Lower lobe of right lung (tissue), 2 donors: ENCODE measurements at regions not wholly inside any gene's neighbourhood (a gene's known extent, or its start where the extent isn't known, plus 50 kb on each side); places are given as distances from the start of the nearest gene placed in this dataset.
"Not testable (repeated sequence)": the region's sequence is repeated elsewhere in the genome, so short reads cannot be mapped to it uniquely, and the experiment has no call there.

Source experiments
- ATAC-seq, 2 donors: fragments of 200-7000 bp; cut with Tn5 transposase; one replicate each; pipeline ENCODE4 v1.9.1; 2020 to 2022; ENCODE audit warnings: mild to moderate bottlenecking in 2 of 2, moderate library complexity in 2 of 2
- DNase-seq: peaks from one replicate; pipeline ENCODE4 v3.0.0-alpha.2; 2020
- H3K27ac ChIP-seq: fragments of 200-600 bp; one replicate; pipeline ENCODE4 v1.8.0; 2022
- H3K27me3 ChIP-seq: fragments of 200-600 bp; one replicate; pipeline ENCODE4 v1.8.0; 2022; ENCODE audit warnings: low read depth
- H3K36me3 ChIP-seq: fragments of 200-600 bp; one replicate; pipeline ENCODE4 v1.8.0; 2022; ENCODE audit warnings: mild to moderate bottlenecking
- H3K4me1 ChIP-seq: fragments of 200-600 bp; one replicate; pipeline ENCODE4 v1.8.0; 2022
- H3K4me3 ChIP-seq: fragments of 200-600 bp; one replicate; pipeline ENCODE4 v1.8.0; 2022; ENCODE audit warnings: mild to moderate bottlenecking
- H3K9me3 ChIP-seq: fragments of 200-600 bp; one replicate; pipeline ENCODE4 v1.8.0; 2022
- intact Hi-C: fragments of 100-400 bp; cut with DNase I; formaldehyde crosslinking; loops from one replicate; pipeline ENCODE4 v1.11.0; 2022
- TF ChIP-seq, protein P1 (sequence below): fragments of 200-600 bp; IDR thresholded peaks from one replicate; pipeline ENCODE4 v1.8.0; 2022; ENCODE audit warnings: antibody characterized with exemption, mild to moderate bottlenecking
- donor health status: DM: no; HTN: yes; CAD: no; lungs with severe emphysema.

DNA sequence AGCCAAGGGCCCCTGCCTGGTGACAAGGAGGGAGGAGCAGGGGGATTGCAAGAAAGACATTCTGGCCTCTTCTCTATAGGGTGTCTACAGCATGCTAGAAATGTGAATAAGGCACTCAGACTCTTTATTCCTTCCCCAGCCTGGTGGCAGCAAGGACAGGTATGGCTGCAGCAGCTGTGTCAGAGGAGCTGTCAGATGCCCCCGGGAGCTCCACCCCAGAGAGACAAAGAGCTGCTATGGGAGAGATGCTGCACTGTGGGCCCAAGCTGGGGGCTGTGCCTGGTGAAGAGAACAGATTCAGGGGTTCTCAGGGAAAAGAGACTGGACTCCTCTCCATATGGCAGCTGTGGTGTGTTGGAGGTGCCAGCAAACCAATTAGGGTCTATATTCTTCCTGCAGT lies 1063.3 kb downstream of the OLFM4 start:
- Histone ChIP-seq H3K4me1 (no peaks in the 10 kb centered on the region), H3K4me3 (no peak overlapping the region), H3K9me3 (no peaks in the 10 kb centered on the region), H3K36me3 (no peaks in the 10 kb centered on the region), H3K27ac (no peak overlapping the region), H3K27me3 (no peaks in the 10 kb centered on the region)
- DNase-seq = no peak
- intact Hi-C loops = no loop called here
- TF ChIP-seq, protein P1, sequence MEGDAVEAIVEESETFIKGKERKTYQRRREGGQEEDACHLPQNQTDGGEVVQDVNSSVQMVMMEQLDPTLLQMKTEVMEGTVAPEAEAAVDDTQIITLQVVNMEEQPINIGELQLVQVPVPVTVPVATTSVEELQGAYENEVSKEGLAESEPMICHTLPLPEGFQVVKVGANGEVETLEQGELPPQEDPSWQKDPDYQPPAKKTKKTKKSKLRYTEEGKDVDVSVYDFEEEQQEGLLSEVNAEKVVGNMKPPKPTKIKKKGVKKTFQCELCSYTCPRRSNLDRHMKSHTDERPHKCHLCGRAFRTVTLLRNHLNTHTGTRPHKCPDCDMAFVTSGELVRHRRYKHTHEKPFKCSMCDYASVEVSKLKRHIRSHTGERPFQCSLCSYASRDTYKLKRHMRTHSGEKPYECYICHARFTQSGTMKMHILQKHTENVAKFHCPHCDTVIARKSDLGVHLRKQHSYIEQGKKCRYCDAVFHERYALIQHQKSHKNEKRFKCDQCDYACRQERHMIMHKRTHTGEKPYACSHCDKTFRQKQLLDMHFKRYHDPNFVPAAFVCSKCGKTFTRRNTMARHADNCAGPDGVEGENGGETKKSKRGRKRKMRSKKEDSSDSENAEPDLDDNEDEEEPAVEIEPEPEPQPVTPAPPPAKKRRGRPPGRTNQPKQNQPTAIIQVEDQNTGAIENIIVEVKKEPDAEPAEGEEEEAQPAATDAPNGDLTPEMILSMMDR = no peak
- no peak for ATAC-seq

DNA sequence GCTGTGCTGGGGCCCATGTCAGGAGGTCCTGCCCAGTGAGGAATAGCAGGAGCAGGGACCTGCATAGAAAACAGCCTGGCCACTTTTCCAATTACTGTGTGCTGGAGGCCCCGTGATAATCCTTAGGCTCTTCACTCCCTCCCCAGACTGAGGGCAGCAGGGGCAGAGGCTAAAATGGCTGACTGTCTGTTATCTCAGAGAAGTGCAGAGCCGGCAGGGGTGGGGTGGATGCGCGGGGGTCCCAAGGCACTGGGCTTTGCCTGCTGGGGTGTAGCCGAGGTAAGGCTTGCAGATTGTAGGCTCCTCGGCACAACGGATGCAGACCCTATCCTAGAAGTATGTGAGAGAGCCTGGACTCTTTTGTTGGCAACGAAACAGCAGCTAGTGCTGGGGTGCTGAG lies 1064.1 kb downstream of the OLFM4 start:
- Histone ChIP-seq H3K4me3 (no peak overlapping the region), H3K9me3 (no peaks in the 10 kb centered on the region), H3K27ac (no peak overlapping the region), H3K27me3 (no peaks in the 10 kb centered on the region), H3K36me3 (no peaks in the 10 kb centered on the region), H3K4me1 (no peaks in the 10 kb centered on the region)
- TF ChIP-seq, protein P1 = no peak
- intact Hi-C loops = no loop called here
- DNase-seq = no peak
- no peak for ATAC-seq

DNA sequence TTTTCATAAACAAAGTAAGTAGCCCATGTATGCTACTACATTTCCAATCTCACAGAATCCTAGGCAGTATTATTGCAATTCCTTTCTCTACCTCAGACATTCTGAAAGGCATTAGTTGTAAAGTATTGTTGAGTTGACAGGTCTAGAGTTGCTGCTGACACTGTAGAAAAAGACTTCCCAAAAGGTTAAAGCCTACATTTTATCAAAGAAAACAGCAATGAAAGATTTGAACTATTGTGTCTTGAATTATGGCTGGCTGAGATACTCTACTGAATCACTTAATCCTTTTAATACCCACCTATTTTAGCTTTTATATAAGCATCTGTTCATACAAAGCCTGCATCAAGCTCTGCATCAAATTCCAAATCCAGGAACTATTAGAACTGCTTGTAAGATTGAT lies 1082.0 kb downstream of the OLFM4 start:
- H3K27ac ChIP-seq = no peak overlapping the region
- no peaks in the 10 kb centered on the region for H3K27me3 ChIP-seq
- TF ChIP-seq, protein P1 = no peak
- no peaks in the 10 kb centered on the region for H3K4me1 ChIP-seq
- no peak for ATAC-seq
- H3K9me3 ChIP-seq = no peaks in the 10 kb centered on the region
- no peak overlapping the region for H3K4me3 ChIP-seq
- H3K36me3 ChIP-seq = no peaks in the 10 kb centered on the region
- intact Hi-C loops = no loop called here
- no peak for DNase-seq

DNA sequence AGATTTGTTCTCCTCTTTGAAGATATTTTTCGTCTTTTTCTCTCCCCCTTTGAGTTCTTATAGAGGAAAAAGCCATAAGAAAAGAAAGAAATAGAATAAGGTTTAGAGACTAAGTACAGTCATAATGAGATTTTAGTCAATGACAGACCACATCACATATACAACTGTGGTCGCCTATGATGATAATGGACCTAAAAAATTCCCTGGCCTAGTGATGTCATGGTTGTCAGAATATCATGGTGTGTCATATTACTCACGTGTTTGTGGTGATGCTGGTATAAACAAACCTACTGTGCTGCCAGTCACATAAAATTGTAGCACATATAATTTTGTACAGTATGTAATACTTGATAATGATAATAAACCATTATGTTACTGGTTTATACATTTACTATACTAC lies 1096.1 kb downstream of the OLFM4 start:
- no peak for ATAC-seq
- no peak for DNase-seq
- Histone ChIP-seq H3K27me3 (no peaks in the 10 kb centered on the region), H3K9me3 (no peaks in the 10 kb centered on the region), H3K27ac (no peak overlapping the region), H3K4me1 (no peaks in the 10 kb centered on the region), H3K36me3 (no peaks in the 10 kb centered on the region), H3K4me3 (no peak overlapping the region)
- intact Hi-C loops = no loop called here
- TF ChIP-seq, protein P1 = no peak

DNA sequence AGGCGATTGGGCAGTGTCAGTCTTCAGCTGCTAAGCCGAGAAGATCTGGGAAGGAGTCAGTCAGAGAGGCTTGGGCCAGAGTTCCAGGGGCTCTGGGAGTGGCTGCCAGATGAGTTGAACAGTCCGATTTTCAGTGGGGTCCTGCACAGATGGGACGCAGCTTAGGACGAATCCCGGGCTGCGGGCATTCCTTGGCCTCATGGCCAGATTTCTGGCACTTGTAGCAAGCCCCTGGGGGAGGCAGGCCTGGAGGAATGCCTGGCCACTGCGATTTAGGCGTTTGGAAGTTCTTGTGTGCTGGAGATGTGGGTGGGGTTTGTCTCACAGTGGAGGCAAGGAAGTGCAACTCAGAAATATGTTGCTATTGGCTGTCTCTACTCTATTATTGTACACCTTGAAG lies 1102.3 kb downstream of the OLFM4 start:
- H3K9me3 ChIP-seq, H3K4me3 ChIP-seq, intact Hi-C loops, H3K27ac ChIP-seq, H3K36me3 ChIP-seq, H3K27me3 ChIP-seq, DNase-seq, H3K4me1 ChIP-seq, ATAC-seq: not testable (repeated sequence)

DNA sequence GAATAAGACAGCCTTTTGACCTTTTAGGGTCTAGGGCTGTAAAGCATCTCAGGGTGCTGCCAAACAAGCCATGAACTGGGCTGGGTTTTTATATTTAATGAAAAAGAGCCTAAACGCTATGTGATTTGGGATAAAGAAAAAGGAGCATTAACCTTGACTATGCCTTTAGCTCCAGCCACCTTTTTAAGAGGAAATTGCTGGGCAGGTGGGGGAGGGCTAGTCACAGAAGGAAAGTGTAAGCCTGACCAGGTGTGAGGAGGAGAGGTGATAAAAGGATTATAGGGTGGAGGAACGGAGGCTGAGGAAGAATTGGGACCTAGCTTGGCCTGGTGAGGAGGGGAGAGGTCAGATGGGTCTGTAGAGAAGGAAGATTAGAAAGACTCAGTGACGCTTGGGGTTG lies 1102.8 kb downstream of the OLFM4 start:
- H3K27ac ChIP-seq, H3K4me3 ChIP-seq, ATAC-seq, DNase-seq, H3K9me3 ChIP-seq, H3K36me3 ChIP-seq, intact Hi-C loops, H3K4me1 ChIP-seq, H3K27me3 ChIP-seq: not testable (repeated sequence)

DNA sequence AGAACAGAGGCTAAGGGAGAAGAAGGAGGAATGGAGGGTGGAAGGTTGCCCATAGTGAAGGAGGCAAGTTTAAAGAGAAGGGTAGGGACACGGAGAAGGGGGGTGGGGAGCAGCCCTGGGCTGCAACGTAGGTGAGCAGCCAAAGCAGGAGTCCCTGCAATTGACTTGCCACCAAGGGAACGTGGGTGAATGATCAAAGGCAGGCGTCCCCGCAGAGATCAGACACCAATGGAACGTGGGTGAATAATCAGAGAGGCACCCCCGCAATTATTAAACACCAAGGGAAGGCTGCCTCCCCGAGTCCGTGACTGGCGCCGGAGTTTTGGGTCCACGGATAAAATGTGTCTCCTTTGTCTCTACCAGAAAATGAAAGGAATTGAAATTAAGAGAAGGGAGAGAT lies 1103.5 kb downstream of the OLFM4 start:
- H3K36me3 ChIP-seq, ATAC-seq, H3K4me1 ChIP-seq, intact Hi-C loops, H3K4me3 ChIP-seq, H3K9me3 ChIP-seq, DNase-seq, H3K27ac ChIP-seq, H3K27me3 ChIP-seq: not testable (repeated sequence)

DNA sequence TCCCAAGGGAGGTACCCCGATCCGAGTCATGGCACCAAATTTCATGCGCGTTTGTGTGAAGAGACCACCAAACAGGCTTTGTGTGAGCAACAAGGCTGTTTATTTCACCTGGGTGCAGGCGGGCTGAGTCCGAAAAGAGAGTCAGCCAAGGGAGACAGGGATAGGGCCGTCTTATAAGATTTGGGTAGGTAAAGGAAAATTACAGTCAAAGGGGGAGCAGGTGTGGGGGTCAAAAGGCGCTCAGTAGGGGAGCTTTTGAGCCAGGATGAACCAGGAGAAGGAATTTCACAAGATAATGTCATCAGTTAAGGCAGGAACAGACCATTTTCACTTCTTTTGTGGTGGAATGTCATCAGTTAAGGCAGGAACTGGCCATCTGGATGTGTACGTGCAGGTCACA lies 1104.1 kb downstream of the OLFM4 start:
- H3K9me3 ChIP-seq, H3K4me3 ChIP-seq, H3K4me1 ChIP-seq, DNase-seq, H3K27me3 ChIP-seq, H3K27ac ChIP-seq, intact Hi-C loops, H3K36me3 ChIP-seq, ATAC-seq: not testable (repeated sequence)
